Lower leg skin (tissue), 3 donors: ENCODE measurements at regions not wholly inside any gene's neighbourhood (a gene's known extent, or its start where the extent isn't known, plus 50 kb on each side); places are given as distances from the start of the nearest gene placed in this dataset.

Experiments
- POLR2A ChIP-seq, 2 donors: fragments of 450-650 bp; IDR thresholded peaks; one replicate each; pipeline ENCODE4 v1.6.1; 2016 to 2017; ENCODE audit warnings: antibody characterized with exemption in 2 of 2, mild to moderate bottlenecking in 1 of 2, moderate library complexity in 1 of 2
- TF ChIP-seq, protein P1 (sequence below), 3 donors: fragments of 450-650 bp; IDR thresholded peaks; one replicate each; pipeline ENCODE4 v1.5.1; 2016; ENCODE audit warnings: antibody characterized with exemption in 3 of 3, mild to moderate bottlenecking in 3 of 3, moderate library complexity in 2 of 3

DNA sequence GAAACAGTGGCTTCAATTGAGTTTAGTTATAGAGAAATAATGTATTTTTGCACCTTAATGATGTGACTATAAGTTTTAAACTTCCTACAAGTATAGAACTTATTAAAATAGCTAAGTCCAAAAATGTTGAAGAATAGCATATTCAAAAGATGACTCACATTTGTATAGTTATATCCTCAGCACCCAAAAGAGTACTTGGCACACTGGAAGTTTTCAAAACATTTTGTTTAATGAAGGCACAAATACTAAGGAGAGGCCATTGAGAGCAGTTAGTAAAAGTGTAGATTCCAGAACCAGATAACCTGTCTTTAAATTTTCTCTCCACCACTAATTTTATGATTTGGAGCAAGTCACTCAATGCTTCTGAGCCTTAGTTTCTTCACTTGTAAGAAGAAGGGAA, 226.9 kb upstream of the MID1 start:
- TF ChIP-seq, protein P1, sequence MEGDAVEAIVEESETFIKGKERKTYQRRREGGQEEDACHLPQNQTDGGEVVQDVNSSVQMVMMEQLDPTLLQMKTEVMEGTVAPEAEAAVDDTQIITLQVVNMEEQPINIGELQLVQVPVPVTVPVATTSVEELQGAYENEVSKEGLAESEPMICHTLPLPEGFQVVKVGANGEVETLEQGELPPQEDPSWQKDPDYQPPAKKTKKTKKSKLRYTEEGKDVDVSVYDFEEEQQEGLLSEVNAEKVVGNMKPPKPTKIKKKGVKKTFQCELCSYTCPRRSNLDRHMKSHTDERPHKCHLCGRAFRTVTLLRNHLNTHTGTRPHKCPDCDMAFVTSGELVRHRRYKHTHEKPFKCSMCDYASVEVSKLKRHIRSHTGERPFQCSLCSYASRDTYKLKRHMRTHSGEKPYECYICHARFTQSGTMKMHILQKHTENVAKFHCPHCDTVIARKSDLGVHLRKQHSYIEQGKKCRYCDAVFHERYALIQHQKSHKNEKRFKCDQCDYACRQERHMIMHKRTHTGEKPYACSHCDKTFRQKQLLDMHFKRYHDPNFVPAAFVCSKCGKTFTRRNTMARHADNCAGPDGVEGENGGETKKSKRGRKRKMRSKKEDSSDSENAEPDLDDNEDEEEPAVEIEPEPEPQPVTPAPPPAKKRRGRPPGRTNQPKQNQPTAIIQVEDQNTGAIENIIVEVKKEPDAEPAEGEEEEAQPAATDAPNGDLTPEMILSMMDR (IDR thresholded peaks at IDR 0.05): no peak
- no peak for TF ChIP-seq POLR2A (IDR thresholded peaks at IDR 0.05)
